DOHH2 (cell line): ENCODE measurements at regions not wholly inside any gene's neighbourhood (a gene's known extent, or its start where the extent isn't known, plus 50 kb on each side); places are given as distances from the start of the nearest gene placed in this dataset.

Source experiments
- H3F3A ChIP-seq: fragments of 200-600 bp; sonication (generic), shearing (Covaris generic); 2 replicates; pipeline ENCODE4 v1.6.0; 2016; ENCODE audit warnings: antibody characterized with exemption, mild to moderate bottlenecking; ENCODE audit not compliant: control insufficient read depth, insufficient read depth
- H3K27ac ChIP-seq: fragments of 200-600 bp; sonication (generic); 2 replicates; pipeline ENCODE4 v1.5.1; 2014; ENCODE audit warnings: low read depth, mild to moderate bottlenecking, low read length, moderate library complexity
- H3K27me3 ChIP-seq: fragments of 200-600 bp; sonication (generic); 2 replicates; pipeline ENCODE4 v1.6.1; 2014; ENCODE audit warnings: mild to moderate bottlenecking, low read length, mixed read lengths; ENCODE audit not compliant: control insufficient read depth
- H3K36me3 ChIP-seq: fragments of 200-600 bp; sonication (generic); 2 replicates; pipeline ENCODE4 v1.6.1; 2014; ENCODE audit warnings: mild to moderate bottlenecking, low read length, moderate library complexity, mixed read lengths; ENCODE audit not compliant: control insufficient read depth
- H3K4me1 ChIP-seq: fragments of 200-600 bp; sonication (generic); 2 replicates; pipeline ENCODE4 v1.6.1; 2014; ENCODE audit warnings: mild to moderate bottlenecking, low read length, mixed read lengths; ENCODE audit not compliant: control insufficient read depth
- H3K4me2 ChIP-seq: fragments of 200-600 bp; sonication (generic); 2 replicates; pipeline ENCODE4 v1.6.0; 2014; ENCODE audit warnings: mild to moderate bottlenecking, low read length, moderate library complexity
- H3K4me3 ChIP-seq: fragments of 200-600 bp; sonication (generic); 2 replicates; pipeline ENCODE4 v1.5.1; 2014; ENCODE audit warnings: mild to moderate bottlenecking, low read length, mixed read lengths
- H3K79me2 ChIP-seq: fragments of 200-600 bp; sonication (generic); 2 replicates; pipeline ENCODE4 v1.6.1; 2014; ENCODE audit warnings: mild to moderate bottlenecking, low read length, mixed read lengths; ENCODE audit not compliant: control insufficient read depth
- H3K9me2 ChIP-seq: fragments of 200-600 bp; sonication (generic); replicated peaks from 2 replicates; pipeline ENCODE4 v1.6.1; 2014; ENCODE audit warnings: mild to moderate bottlenecking, low read length, mixed read lengths; ENCODE audit not compliant: control insufficient read depth
- H3K9me3 ChIP-seq: fragments of 200-600 bp; sonication (generic); 2 replicates; pipeline ENCODE4 v1.6.1; 2014; ENCODE audit warnings: antibody characterized with exemption, low read length, mixed read lengths; ENCODE audit not compliant: control insufficient read depth, insufficient read depth
- H4K20me1 ChIP-seq: fragments of 200-600 bp; sonication (generic); 2 replicates; pipeline ENCODE4 v1.6.0; 2014; ENCODE audit warnings: low read depth, mild to moderate bottlenecking, antibody characterized with exemption, low read length, moderate library complexity; ENCODE audit not compliant: control insufficient read depth, insufficient read depth
- CTCF ChIP-seq: fragments of 200-600 bp; sonication (generic); IDR thresholded peaks from one replicate; pipeline ENCODE4 v1.5.1; 2014; ENCODE audit warnings: antibody characterized with exemption, mild to moderate bottlenecking, low read depth, low read length; ENCODE audit not compliant: poor library complexity, severe bottlenecking
- EZH2phosphoT487 ChIP-seq: fragments of 200-600 bp; sonication (generic); IDR thresholded peaks from 2 replicates; pipeline ENCODE4 v1.6.1; 2017; ENCODE audit warnings: borderline replicate concordance, mild to moderate bottlenecking, antibody characterized with exemption, low read length, moderate library complexity, mixed read lengths

GRCh38 chr2:164114937-164115336 lies 379.1 kb upstream of the FIGN start:
- no peaks in the 10 kb centered on the region; the same call in 1 of the 2 replicates for H3K9me2 ChIP-seq
- TF ChIP-seq EZH2phosphoT487: no peak
- TF ChIP-seq CTCF: no peak
- H3K36me3 ChIP-seq: no peaks in the 10 kb centered on the region
- H3K27ac ChIP-seq: no peak overlapping the region
- no peaks in the 10 kb centered on the region for H3F3A ChIP-seq
- no peaks in the 10 kb centered on the region for H3K4me1 ChIP-seq
- H3K4me2 ChIP-seq: no peak overlapping the region
- H3K79me2 ChIP-seq: no peaks in the 10 kb centered on the region
- no peaks in the 10 kb centered on the region for H3K9me3 ChIP-seq
- H4K20me1 ChIP-seq: no peaks in the 10 kb centered on the region
- no peaks in the 10 kb centered on the region for H3K27me3 ChIP-seq
- no peak overlapping the region for H3K4me3 ChIP-seq

- Histone ChIP-seq H3K4me3 (no peak overlapping the region), H3K27ac (no peak overlapping the region), H3K27me3 (no peaks in the 10 kb centered on the region), H3K36me3 (no peaks in the 10 kb centered on the region), H3K79me2 (no peaks in the 10 kb centered on the region), H3K4me2 (no peak overlapping the region), H3K4me1 (no peaks in the 10 kb centered on the region), H3F3A (no peaks in the 10 kb centered on the region), H3K9me2 (no peaks in the 10 kb centered on the region), H3K9me3 (no peaks in the 10 kb centered on the region), H4K20me1 (no peaks in the 10 kb centered on the region)
- TF ChIP-seq CTCF (no peak), EZH2phosphoT487 (no peak)
Measured at GRCh38 chr2:164112105-164112504, 376.3 kb upstream of the FIGN start.

GRCh38 chr2:164110515-164110914 lies 374.7 kb upstream of the FIGN start:
- H3K4me2 ChIP-seq: no peak overlapping the region
- H3K79me2 ChIP-seq: no peaks in the 10 kb centered on the region
- H3K27ac ChIP-seq: no peak overlapping the region
- no peaks in the 10 kb centered on the region for H4K20me1 ChIP-seq
- no peaks in the 10 kb centered on the region for H3K9me2 ChIP-seq
- H3K27me3 ChIP-seq: no peaks in the 10 kb centered on the region
- no peaks in the 10 kb centered on the region for H3K9me3 ChIP-seq
- TF ChIP-seq CTCF (no peak), EZH2phosphoT487 (no peak)
- no peaks in the 10 kb centered on the region for H3K36me3 ChIP-seq
- no peak overlapping the region for H3K4me3 ChIP-seq
- H3K4me1 ChIP-seq: no peaks in the 10 kb centered on the region
- H3F3A ChIP-seq: no peaks in the 10 kb centered on the region

DNA sequence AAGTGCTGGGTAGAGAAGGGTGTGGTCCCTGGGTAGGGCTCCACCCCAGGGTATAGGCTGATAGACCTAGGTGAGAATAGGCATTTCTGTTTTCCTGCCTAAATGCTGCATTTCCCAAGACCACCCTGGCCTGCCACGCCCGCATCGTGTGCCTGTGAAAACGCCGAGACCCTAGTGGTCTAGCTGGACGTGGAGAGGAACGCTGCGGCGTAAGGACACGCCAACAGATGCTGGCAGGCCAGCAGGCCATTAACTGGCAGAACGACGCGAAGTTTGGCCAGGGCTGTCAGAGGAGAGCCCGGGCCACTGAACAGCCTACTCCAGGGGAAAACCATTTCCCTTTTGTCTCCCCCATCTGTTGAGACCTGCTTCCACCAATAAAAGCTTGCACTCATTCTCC lies 373.2 kb upstream of the FIGN start:
- H3K9me2 ChIP-seq: no peaks in the 10 kb centered on the region
- no peaks in the 10 kb centered on the region for H3K27me3 ChIP-seq
- no peaks in the 10 kb centered on the region for H3K9me3 ChIP-seq
- H4K20me1 ChIP-seq: no peaks in the 10 kb centered on the region
- H3K79me2 ChIP-seq: no peaks in the 10 kb centered on the region
- H3K36me3 ChIP-seq: no peaks in the 10 kb centered on the region
- H3K4me3 ChIP-seq: no peak overlapping the region
- no peaks in the 10 kb centered on the region for H3K4me1 ChIP-seq
- H3F3A ChIP-seq: no peaks in the 10 kb centered on the region
- TF ChIP-seq CTCF (no peak), EZH2phosphoT487 (no peak)
- H3K27ac ChIP-seq: no peak overlapping the region
- H3K4me2 ChIP-seq: no peak overlapping the region
